ENCODE measurements at regions not wholly inside any gene's neighbourhood (a gene's known extent, or its start where the extent isn't known, plus 50 kb on each side); places are given as distances from the start of the nearest gene placed in this dataset.
A peak's percentile ranks its signal among the peaks of the same experiment; 100 is the strongest.

GRCh38 chr5:117089001-117089400 lies 514.4 kb upstream of the SEMA6A start:
- H3K4me3 ChIP-seq (ENCODE audit: low read depth, low read length) = no peak overlapping the region
- DNase-seq (ENCODE audit: low read depth) = no peak
- TF ChIP-seq CTCF (IDR thresholded peaks at IDR 0.05; ENCODE audit: low read depth, low read length, missing control alignments) = no peak

GRCh38 chr5:117088176-117088575 lies 513.6 kb upstream of the SEMA6A start:
- no peak for DNase-seq (ENCODE audit: low read depth)
- TF ChIP-seq CTCF (IDR thresholded peaks at IDR 0.05; ENCODE audit: low read depth, low read length, missing control alignments) = no peak
- H3K4me3 ChIP-seq (ENCODE audit: low read depth, low read length) = no peak overlapping the region

- no peak for DNase-seq (ENCODE audit: low read depth)
- no peak for TF ChIP-seq CTCF (IDR thresholded peaks at IDR 0.05; ENCODE audit: low read depth, low read length, missing control alignments)
- H3K4me3 ChIP-seq (ENCODE audit: low read depth, low read length) = no peak overlapping the region
These were observed 509.4 kb upstream of the SEMA6A start for GRCh38 chr5:117084067-117084466.

- no peak for TF ChIP-seq CTCF (IDR thresholded peaks at IDR 0.05; ENCODE audit: low read depth, low read length, missing control alignments)
- no peak overlapping the region for H3K4me3 ChIP-seq (ENCODE audit: low read depth, low read length)
- no peak for DNase-seq (ENCODE audit: low read depth)
These were observed 508.4 kb upstream of the SEMA6A start for GRCh38 chr5:117082977-117083376.

- H3K4me3 ChIP-seq (ENCODE audit: low read depth, low read length) = no peak overlapping the region
- TF ChIP-seq CTCF (IDR thresholded peaks at IDR 0.05; ENCODE audit: low read depth, low read length, missing control alignments) = peak; percentile 54
- DNase-seq (ENCODE audit: low read depth) = no peak
These were observed 502.5 kb upstream of the SEMA6A start for GRCh38 chr5:117077142-117077541.

GRCh38 chr5:117072439-117072838 lies 497.8 kb upstream of the SEMA6A start:
- H3K4me3 ChIP-seq (ENCODE audit: low read depth, low read length) = no peak overlapping the region
- TF ChIP-seq CTCF (IDR thresholded peaks at IDR 0.05; ENCODE audit: low read depth, low read length, missing control alignments) = no peak
- no peak for DNase-seq (ENCODE audit: low read depth)

GRCh38 chr5:117065800-117066199 lies 491.2 kb upstream of the SEMA6A start:
- no peak for DNase-seq (ENCODE audit: low read depth)
- no peak for TF ChIP-seq CTCF (IDR thresholded peaks at IDR 0.05; ENCODE audit: low read depth, low read length, missing control alignments)
- no peak overlapping the region for H3K4me3 ChIP-seq (ENCODE audit: low read depth, low read length)
